ENCODE measurements at regions not wholly inside any gene's neighbourhood (a gene's known extent, or its start where the extent isn't known, plus 50 kb on each side); places are given as distances from the start of the nearest gene placed in this dataset.

GRCh38 chr9:113741886-113742854, 133.9 kb upstream of the ZNF618 start:
- Histone ChIP-seq H2BK20ac (ENCODE audit: low read depth, low read length) (no peak overlapping the region), H3K27me3 (ENCODE audit: control insufficient read depth, insufficient read depth, low read length) (peaks cover 25% of the 10 kb centered on the region), H2BK5ac (ENCODE audit: low read depth, low read length, poor library complexity, severe bottlenecking) (no peak overlapping the region), H3K56ac (ENCODE audit: extremely low read depth, insufficient read depth, low read length) (no peak overlapping the region), H2AFZ (replicated peaks; ENCODE audit: low read length, poor library complexity) (no peak overlapping the region), H4K91ac (ENCODE audit: insufficient read depth, low read depth, low read length) (no peak overlapping the region), H3K18ac (ENCODE audit: low read depth, low read length) (no peak overlapping the region), H3K27ac (ENCODE audit: insufficient read depth, low read length) (no peak overlapping the region), H3K4me3 (ENCODE audit: insufficient read depth, low read depth, low read length) (no peak overlapping the region), H2AK9ac (replicated peaks; ENCODE audit: low read depth, low read length, poor library complexity) (peak overlapping the region; percentile 55), H3K9me1 (ENCODE audit: insufficient read depth, low read length) (no peaks in the 10 kb centered on the region), H3K79me1 (ENCODE audit: low read depth in 1 of 2, low read length in 2 of 2) (no peaks in the 10 kb centered on the region), H3K14ac (replicated peaks; ENCODE audit: low read depth, low read length) (no peak overlapping the region), H3K9me3 (ENCODE audit: control insufficient read depth, insufficient read depth, low read length) (no peaks in the 10 kb centered on the region; the same call in 1 of the 2 replicates), H3K9ac (ENCODE audit: low read depth, low read length) (no peak overlapping the region), H2AK5ac (ENCODE audit: low read depth, low read length) (no peak overlapping the region), H2BK15ac (ENCODE audit: low read depth, low read length) (no peak overlapping the region), H4K8ac (ENCODE audit: low read depth in 2 of 2, low read length in 2 of 2) (no peak overlapping the region), H3K4ac (ENCODE audit: low read depth, low read length) (no peak overlapping the region), H3K4me2 (ENCODE audit: low read depth, low read length) (no peak overlapping the region), H2BK120ac (ENCODE audit: low read depth, low read length) (no peak overlapping the region), H4K5ac (ENCODE audit: low read depth, low read length) (no peak overlapping the region), H3K23ac (ENCODE audit: low read depth, low read length) (no peak overlapping the region), H3K36me3 (ENCODE audit: control insufficient read depth, insufficient read depth, low read length) (no peaks in the 10 kb centered on the region), H3K4me1 (ENCODE audit: control insufficient read depth, insufficient read depth, low read length) (no peaks in the 10 kb centered on the region), H4K20me1 (ENCODE audit: insufficient read depth, low read length) (no peaks in the 10 kb centered on the region)
- WGBS, 2 experiments (ENCODE audit: extremely low coverage in 2 of 2, insufficient read length in 1 of 2), result 40% methylated on average over 2 of the region's 12 CpGs; no CpG with 5 or more reads in 1 of the 2 experiments
- DNase-seq, result no peak
- intact Hi-C loops (cut with micrococcal nuclease), result no loop called here
- ChIA-PET CTCF (no interaction called here), POLR2A (ENCODE audit: unreplicated experiment) (no interaction called here)
- BruUV-seq (replicated peaks), result no TSS peak
- in situ Hi-C loops (cut with MboI; ENCODE audit: low sequenced_read_pairs), result no loop called here
- dilution Hi-C loops (cut with HindIII; ENCODE audit: low sequenced_read_pairs, unreplicated experiment), result no loop called here
- no peak for ATAC-seq (ENCODE audit: low read depth)
- TF ChIP-seq RFX5 (IDR thresholded peaks at IDR 0.05; ENCODE audit: low read depth, low read length) (no peak), MAFK (IDR thresholded peaks at IDR 0.05; ENCODE audit: low read depth, low read length) (no peak), BHLHE40 (IDR thresholded peaks at IDR 0.05; ENCODE audit: low read depth, low read length) (no peak), CEBPB (IDR thresholded peaks at IDR 0.05; ENCODE audit: low read depth, low read length) (no peak), USF2 (IDR thresholded peaks at IDR 0.05; ENCODE audit: low read depth, low read length) (no peak), CTCF (conservative IDR thresholded peaks at IDR 0.05; ENCODE audit: low read depth, low read length) (no peak), MAZ (IDR thresholded peaks at IDR 0.05; ENCODE audit: borderline replicate concordance, low read depth, low read length) (no peak), ELK1 (IDR thresholded peaks at IDR 0.05; ENCODE audit: borderline replicate concordance, low read depth, low read length) (no peak), MXI1 (IDR thresholded peaks at IDR 0.05; ENCODE audit: borderline replicate concordance, low read depth, low read length) (no peak), FOS (IDR thresholded peaks at IDR 0.05; ENCODE audit: low read depth, low read length) (no peak), POLR2A (IDR thresholded peaks at IDR 0.05; ENCODE audit: low read depth, low read length) (no peak), RAD21 (IDR thresholded peaks at IDR 0.05; ENCODE audit: low read length) (no peak), RCOR1 (IDR thresholded peaks at IDR 0.05; ENCODE audit: insufficient replicate concordance, low read length) (no peak), NFE2L2 (IDR thresholded peaks at IDR 0.05; ENCODE audit: low read depth, low read length) (no peak), CHD1 (IDR thresholded peaks at IDR 0.05; ENCODE audit: low read depth, low read length) (no peak)

All from IMR-90 (cell line).